HG03097 (cell line): ENCODE measurements at regions not wholly inside any gene's neighbourhood (a gene's known extent, or its start where the extent isn't known, plus 50 kb on each side); places are given as distances from the start of the nearest gene placed in this dataset.

ENCODE experiments used
- ATAC-seq: cut with Tn5 transposase; IDR thresholded peaks from one replicate; pipeline ENCODE4 v1.9.1; 2021; ENCODE audit not compliant: unreplicated experiment, low FRiP score

GRCh38 chr20:39699166-39699725, 737.1 kb downstream of the DHX35 start:
- no peak for ATAC-seq

GRCh38 chr20:39698752-39699151, 736.6 kb downstream of the DHX35 start:
- ATAC-seq: no peak

- no peak for ATAC-seq
Observed at GRCh38 chr20:39691151-39691862, 729.2 kb downstream of the DHX35 start.

- no peak for ATAC-seq
Observed at GRCh38 chr20:39676857-39677391, 714.8 kb downstream of the DHX35 start.

- ATAC-seq: no peak
Observed at GRCh38 chr20:39676241-39676640, 714.1 kb downstream of the DHX35 start.

- ATAC-seq: no peak
Observed at GRCh38 chr20:39674842-39675241, 712.7 kb downstream of the DHX35 start.

- no peak for ATAC-seq
Observed at GRCh38 chr20:39670988-39671387, 708.8 kb downstream of the DHX35 start.

- ATAC-seq: no peak
Observed at GRCh38 chr20:39669659-39670058, 707.5 kb downstream of the DHX35 start.

GRCh38 chr20:39668038-39668437, 705.9 kb downstream of the DHX35 start:
- no peak for ATAC-seq

- no peak for ATAC-seq
Observed at GRCh38 chr20:39661833-39662232, 699.7 kb downstream of the DHX35 start.

- no peak for ATAC-seq
Observed at GRCh38 chr20:39660965-39661364, 698.8 kb downstream of the DHX35 start.

- no peak for ATAC-seq
Observed at GRCh38 chr20:39660226-39660625, 698.1 kb downstream of the DHX35 start.

GRCh38 chr20:39658662-39659409, 696.7 kb downstream of the DHX35 start:
- ATAC-seq: no peak

- no peak for ATAC-seq
Observed at GRCh38 chr20:39654171-39654570, 692.0 kb downstream of the DHX35 start.

- ATAC-seq: no peak
Observed at GRCh38 chr20:39651645-39652325, 689.6 kb downstream of the DHX35 start.

GRCh38 chr20:39646874-39647413, 684.8 kb downstream of the DHX35 start:
- no peak for ATAC-seq

GRCh38 chr20:39645131-39645530, 683.0 kb downstream of the DHX35 start:
- no peak for ATAC-seq

- no peak for ATAC-seq
Observed at GRCh38 chr20:39643292-39643691, 681.1 kb downstream of the DHX35 start.

GRCh38 chr20:39641423-39641822, 679.3 kb downstream of the DHX35 start:
- ATAC-seq: no peak

- ATAC-seq: no peak
Observed at GRCh38 chr20:39640147-39640546, 678.0 kb downstream of the DHX35 start.

GRCh38 chr20:39638731-39639130, 676.6 kb downstream of the DHX35 start:
- no peak for ATAC-seq
